ENCODE measurements at regions not wholly inside any gene's neighbourhood (a gene's known extent, or its start where the extent isn't known, plus 50 kb on each side); places are given as distances from the start of the nearest gene placed in this dataset.

- Histone ChIP-seq H3K9ac (replicated peaks; ENCODE audit: extremely low read depth, insufficient read depth, low read length) (no peak overlapping the region), H4K20me1 (replicated peaks; ENCODE audit: control insufficient read depth, extremely low read depth, insufficient read depth, low read length) (no peaks in the 10 kb centered on the region), H3K9me1 (replicated peaks; ENCODE audit: control insufficient read depth, extremely low read depth, insufficient read depth, low read length) (no peaks in the 10 kb centered on the region), H3K27ac (ENCODE audit: insufficient read depth, low read depth, low read length) (no peak overlapping the region), H3K36me3 (ENCODE audit: control insufficient read depth in 2 of 2, extremely low read depth in 1 of 2, insufficient read depth in 2 of 2, low read length in 2 of 2) (no peaks in the 10 kb centered on the region), H3K79me2 (ENCODE audit: control insufficient read depth, insufficient read depth, low read length) (no peaks in the 10 kb centered on the region), H3K4me3 (replicated peaks in 1 of 3; ENCODE audit: insufficient read depth in 1 of 3, low read depth in 1 of 3, low read length in 3 of 3) (no peak overlapping the region), H3K27me3 (ENCODE audit: control insufficient read depth in 2 of 2, insufficient read depth in 2 of 2, low read length in 2 of 2) (no peaks in the 10 kb centered on the region), H3K4me1 (ENCODE audit: control insufficient read depth, extremely low read depth, insufficient read depth, low read length) (no peaks in the 10 kb centered on the region), H3K4me2 (ENCODE audit: insufficient read depth, low read length) (no peak overlapping the region), H3K9me3 (replicated peaks; ENCODE audit: control insufficient read depth, insufficient read depth, low read length) (no peaks in the 10 kb centered on the region), H2AFZ (ENCODE audit: low read depth, low read length) (no peak overlapping the region)
- DNase-seq (ENCODE audit: low read depth, low spot score) = no peak
- TF ChIP-seq CTCF (IDR thresholded peaks at IDR 0.05; ENCODE audit: extremely low read depth in 1 of 2, insufficient read depth in 1 of 2, low read depth in 1 of 2, low read length in 2 of 2) (no peak), EZH2 (IDR thresholded peaks at IDR 0.05; ENCODE audit: borderline replicate concordance, low read depth, low read length, severe bottlenecking) (no peak), FOS (IDR thresholded peaks at IDR 0.05; ENCODE audit: borderline replicate concordance, insufficient read depth, low read length) (no peak), JUN (IDR thresholded peaks at IDR 0.05; ENCODE audit: borderline replicate concordance, insufficient read depth, insufficient read length, low read depth) (no peak)
- no TSS peak for BruUV-seq (replicated peaks)
- ChIA-PET CTCF (interaction anchor here (0.6 kb wide), 1 partner anchor 13 kb away, joined by 3 read pairs; no protein-coding TSS in a partner anchor), POLR2A (no interaction called here)
- dilution Hi-C loops (cut with MboI; ENCODE audit: extremely low pct_ligation_motif_present, low sequenced_read_pairs) = no loop called here
- no peak for FAIRE-seq
- intact Hi-C loops (cut with micrococcal nuclease) = no loop called here
These were observed 442.5 kb upstream of the KLF4 start for GRCh38 chr9:107932046-107932445.

- no peak for FAIRE-seq
These were observed 441.6 kb upstream of the KLF4 start for GRCh38 chr9:107931071-107931715.

More at GRCh38 chr9:107931071-107931715, 441.6 kb upstream of the KLF4 start:
- Histone ChIP-seq H3K9me3 (replicated peaks; ENCODE audit: control insufficient read depth, insufficient read depth, low read length) (no peaks in the 10 kb centered on the region), H3K4me1 (ENCODE audit: control insufficient read depth, extremely low read depth, insufficient read depth, low read length) (no peaks in the 10 kb centered on the region), H3K9me1 (replicated peaks; ENCODE audit: control insufficient read depth, extremely low read depth, insufficient read depth, low read length) (no peaks in the 10 kb centered on the region), H3K27me3 (ENCODE audit: control insufficient read depth in 2 of 2, insufficient read depth in 2 of 2, low read length in 2 of 2) (no peaks in the 10 kb centered on the region), H3K27ac (ENCODE audit: insufficient read depth, low read depth, low read length) (no peak overlapping the region), H2AFZ (ENCODE audit: low read depth, low read length) (no peak overlapping the region), H3K36me3 (ENCODE audit: control insufficient read depth in 2 of 2, extremely low read depth in 1 of 2, insufficient read depth in 2 of 2, low read length in 2 of 2) (no peaks in the 10 kb centered on the region), H3K79me2 (ENCODE audit: control insufficient read depth, insufficient read depth, low read length) (no peaks in the 10 kb centered on the region), H3K4me3 (replicated peaks in 1 of 3; ENCODE audit: insufficient read depth in 1 of 3, low read depth in 1 of 3, low read length in 3 of 3) (no peak overlapping the region), H4K20me1 (replicated peaks; ENCODE audit: control insufficient read depth, extremely low read depth, insufficient read depth, low read length) (no peaks in the 10 kb centered on the region), H3K4me2 (ENCODE audit: insufficient read depth, low read length) (no peak overlapping the region), H3K9ac (replicated peaks; ENCODE audit: extremely low read depth, insufficient read depth, low read length) (no peak overlapping the region)
- TF ChIP-seq EZH2 (IDR thresholded peaks at IDR 0.05; ENCODE audit: borderline replicate concordance, low read depth, low read length, severe bottlenecking) = no peak
- no peak for TF ChIP-seq POLR2AphosphoS5 (IDR thresholded peaks at IDR 0.05; ENCODE audit: insufficient read depth, low read depth, low read length)
- TF ChIP-seq MYC (IDR thresholded peaks at IDR 0.05; ENCODE audit: low read depth, low read length) = no peak
- no peak for TF ChIP-seq GATA2 (IDR thresholded peaks at IDR 0.05; ENCODE audit: insufficient read depth, insufficient read length, low read depth, low read length)
- TF ChIP-seq JUN (IDR thresholded peaks at IDR 0.05; ENCODE audit: borderline replicate concordance, insufficient read depth, insufficient read length, low read depth) = no peak
- TF ChIP-seq MAX (IDR thresholded peaks at IDR 0.05; ENCODE audit: insufficient read depth, insufficient read length) = no peak
- no peak for TF ChIP-seq POLR2A (IDR thresholded peaks at IDR 0.05; ENCODE audit: low read depth, low read length)
- no peak for TF ChIP-seq CTCF (IDR thresholded peaks at IDR 0.05; ENCODE audit: extremely low read depth in 1 of 2, insufficient read depth in 1 of 2, low read depth in 1 of 2, low read length in 2 of 2)
- no peak for TF ChIP-seq FOS (IDR thresholded peaks at IDR 0.05; ENCODE audit: borderline replicate concordance, insufficient read depth, low read length)
- ChIA-PET CTCF (no interaction called here), POLR2A (no interaction called here)
- no peak for DNase-seq (ENCODE audit: low read depth, low spot score)
- intact Hi-C loops (cut with micrococcal nuclease) (no loop called here), dilution Hi-C loops (cut with MboI; ENCODE audit: extremely low pct_ligation_motif_present, low sequenced_read_pairs) (no loop called here)
- no TSS peak for BruUV-seq (replicated peaks)

Measured in endothelial cell of umbilical vein (primary cell).